ENCODE measurements at regions not wholly inside any gene's neighbourhood (a gene's known extent, or its start where the extent isn't known, plus 50 kb on each side); places are given as distances from the start of the nearest gene placed in this dataset.

GRCh38 chr4:30191902-30192301 lies 528.3 kb upstream of the PCDH7 start:
- H3K27ac ChIP-seq (ENCODE audit: extremely low read length, insufficient read depth, low read length) = no peak overlapping the region
- FAIRE-seq = no peak
- H3K79me2 ChIP-seq (ENCODE audit: insufficient read depth, low read length) = no peaks in the 10 kb centered on the region
- CTCF ChIA-PET (ENCODE audit: low intra/inter-chr PET ratio, low total read pairs) = no interaction called here
- no peaks in the 10 kb centered on the region for H3K36me3 ChIP-seq (replicated peaks in 1 of 2; ENCODE audit: control insufficient read depth in 1 of 2, insufficient read depth in 2 of 2, low read length in 2 of 2)
- no peak overlapping the region for H3K9ac ChIP-seq (ENCODE audit: insufficient read depth, low read depth, low read length)
- POLR2A ChIA-PET = no interaction called here
- intact Hi-C loops (cut with micrococcal nuclease; ENCODE audit: unreplicated experiment) (no loop called here), in situ Hi-C loops (cut with HindIII; ENCODE audit: extremely low pct_ligation_motif_present, low pct_unique_long_range_greater_than_20kb) (no loop called here)
- H3K4me1 ChIP-seq (ENCODE audit: insufficient read depth, low read length) = no peaks in the 10 kb centered on the region
- H3K4me3 ChIP-seq (replicated peaks in 1 of 3; ENCODE audit: insufficient read depth in 1 of 3, low read depth in 2 of 3, low read length in 3 of 3) = no peak overlapping the region
- no peaks in the 10 kb centered on the region for H4K20me1 ChIP-seq (ENCODE audit: insufficient read depth, low read length)
- peaks cover 85% of the 10 kb centered on the region for H3K9me3 ChIP-seq (ENCODE audit: low read length)
- BruUV-seq (replicated peaks) = no TSS peak
- no peaks in the 10 kb centered on the region for H3K27me3 ChIP-seq (ENCODE audit: control insufficient read depth in 1 of 2, insufficient read depth in 2 of 2, low read length in 2 of 2)
- no peak for ATAC-seq
- no peak overlapping the region for H2AFZ ChIP-seq (ENCODE audit: low read length)
- no peak for DNase-seq (ENCODE audit: low spot score)
- H3K4me2 ChIP-seq (ENCODE audit: low read depth, low read length) = no peak overlapping the region
- TF ChIP-seq ZBTB4 (CRISPR knock-in tag; IDR thresholded peaks at IDR 0.05; ENCODE audit: borderline replicate concordance) (no peak), KAT8 (CRISPR knock-in tag; IDR thresholded peaks at IDR 0.05) (no peak), ZNF572 (CRISPR knock-in tag; IDR thresholded peaks at IDR 0.05) (no peak), ESRRA (CRISPR knock-in tag; IDR thresholded peaks at IDR 0.05; ENCODE audit: low read depth) (no peak), RERE (CRISPR knock-in tag; IDR thresholded peaks at IDR 0.05; ENCODE audit: low read depth) (no peak), GLMP (CRISPR knock-in tag; IDR thresholded peaks at IDR 0.05; ENCODE audit: borderline replicate concordance) (no peak), SMAD1 (CRISPR knock-in tag; IDR thresholded peaks at IDR 0.05; ENCODE audit: borderline replicate concordance, low read depth) (no peak), TEAD2 (CRISPR knock-in tag; IDR thresholded peaks at IDR 0.05) (no peak), ZHX1 (CRISPR knock-in tag; IDR thresholded peaks at IDR 0.05; ENCODE audit: low read depth) (no peak), TAF1 (CRISPR knock-in tag; IDR thresholded peaks at IDR 0.05) (no peak), ZNF337 (CRISPR knock-in tag; IDR thresholded peaks at IDR 0.05; ENCODE audit: borderline replicate concordance, low read depth) (no peak), CBX2 (IDR thresholded peaks at IDR 0.05; ENCODE audit: low read depth, low read length) (no peak), CBX2 (CRISPR knock-in tag; IDR thresholded peaks at IDR 0.05; ENCODE audit: low read depth) (no peak), HIVEP1 (CRISPR knock-in tag; IDR thresholded peaks at IDR 0.05) (no peak)
